VCaP (cell line): ENCODE measurements at regions not wholly inside any gene's neighbourhood (a gene's known extent, or its start where the extent isn't known, plus 50 kb on each side); places are given as distances from the start of the nearest gene placed in this dataset.

Experiments
- H3K27ac ChIP-seq: fragments of 450-650 bp; 2 replicates; pipeline ENCODE4 v1.5.1; 2017
- CTCF ChIP-seq: fragments of 450-650 bp; conservative IDR thresholded peaks from 2 replicates; pipeline ENCODE4 v1.5.1; 2017; ENCODE audit warnings: mild to moderate bottlenecking, moderate library complexity

GRCh38 chr13:68690567-68690966 lies 1417.1 kb upstream of the ATXN8OS start:
- no peak overlapping the region for H3K27ac ChIP-seq
- TF ChIP-seq CTCF = no peak

GRCh38 chr13:68676513-68677115 lies 1431.0 kb upstream of the ATXN8OS start:
- TF ChIP-seq CTCF = no peak
- no peak overlapping the region for H3K27ac ChIP-seq

- no peak overlapping the region for H3K27ac ChIP-seq
- no peak for TF ChIP-seq CTCF
Measured at GRCh38 chr13:68675209-68675608, 1432.4 kb upstream of the ATXN8OS start.

- no peak overlapping the region for H3K27ac ChIP-seq
- no peak for TF ChIP-seq CTCF
Measured at GRCh38 chr13:68667863-68668262, 1437.7 kb upstream of the PCDH9 start.

- no peak overlapping the region for H3K27ac ChIP-seq
- no peak for TF ChIP-seq CTCF
Measured at GRCh38 chr13:68666774-68667397, 1436.8 kb upstream of the PCDH9 start.

GRCh38 chr13:68645814-68646213 lies 1415.7 kb upstream of the PCDH9 start:
- no peak for TF ChIP-seq CTCF
- no peak overlapping the region for H3K27ac ChIP-seq

- no peak overlapping the region for H3K27ac ChIP-seq
- TF ChIP-seq CTCF = no peak
Measured at GRCh38 chr13:68644611-68645010, 1414.5 kb upstream of the PCDH9 start.
